ENCODE measurements at regions not wholly inside any gene's neighbourhood (a gene's known extent, or its start where the extent isn't known, plus 50 kb on each side); places are given as distances from the start of the nearest gene placed in this dataset.
"Not testable (repeated sequence)": the region's sequence is repeated elsewhere in the genome, so short reads cannot be mapped to it uniquely, and the experiment has no call there.

GRCh38 chr12:84124211-84124610 lies 788.4 kb downstream of the SLC6A15 start:
- H3K79me2 ChIP-seq (ENCODE audit: insufficient read depth, low read length): no peaks in the 10 kb centered on the region
- no peak overlapping the region for H3K27ac ChIP-seq (ENCODE audit: low read length)
- ATAC-seq (ENCODE audit: insufficient read depth, low read depth) (no peak), DNase-seq (no peak)
- no peaks in the 10 kb centered on the region for H3K4me1 ChIP-seq (ENCODE audit: insufficient read depth, low read length)
- no peak overlapping the region for H3K9ac ChIP-seq (ENCODE audit: low read depth, low read length)
- no peaks in the 10 kb centered on the region for H3K27me3 ChIP-seq (ENCODE audit: insufficient read depth, low read length, poor library complexity)
- H3K9me3 ChIP-seq (ENCODE audit: insufficient read depth, low read length, severe bottlenecking): no peaks in the 10 kb centered on the region
- no peak overlapping the region for H2AFZ ChIP-seq (ENCODE audit: low read depth, low read length)
- no peak overlapping the region for H3K4me3 ChIP-seq (ENCODE audit: low read depth in 1 of 2, low read length in 2 of 2)
- TF ChIP-seq EZH2 (IDR thresholded peaks at IDR 0.05; ENCODE audit: borderline replicate concordance, low read depth, low read length, severe bottlenecking) (no peak), CTCF (IDR thresholded peaks at IDR 0.05; ENCODE audit: borderline replicate concordance, extremely low read depth, low read length, poor library complexity, severe bottlenecking) (no peak)
- H3K36me3 ChIP-seq (ENCODE audit: insufficient read depth, low read length): no peaks in the 10 kb centered on the region
- H4K20me1 ChIP-seq (ENCODE audit: insufficient read depth, low read length): no peaks in the 10 kb centered on the region
- no peak overlapping the region for H3K4me2 ChIP-seq (ENCODE audit: insufficient read depth, low read length)

GRCh38 chr12:84117190-84117589 lies 795.4 kb downstream of the SLC6A15 start:
- no peak overlapping the region for H3K4me2 ChIP-seq (ENCODE audit: insufficient read depth, low read length)
- no peaks in the 10 kb centered on the region for H4K20me1 ChIP-seq (ENCODE audit: insufficient read depth, low read length)
- H3K4me1 ChIP-seq (ENCODE audit: insufficient read depth, low read length): no peaks in the 10 kb centered on the region
- no peaks in the 10 kb centered on the region for H3K9me3 ChIP-seq (ENCODE audit: insufficient read depth, low read length, severe bottlenecking)
- no peak overlapping the region for H3K9ac ChIP-seq (ENCODE audit: low read depth, low read length)
- no peaks in the 10 kb centered on the region for H3K36me3 ChIP-seq (ENCODE audit: insufficient read depth, low read length)
- ATAC-seq (ENCODE audit: insufficient read depth, low read depth): no peak
- no peaks in the 10 kb centered on the region for H3K79me2 ChIP-seq (ENCODE audit: insufficient read depth, low read length)
- H2AFZ ChIP-seq (ENCODE audit: low read depth, low read length): no peak overlapping the region
- DNase-seq: no peak
- TF ChIP-seq EZH2 (IDR thresholded peaks at IDR 0.05; ENCODE audit: borderline replicate concordance, low read depth, low read length, severe bottlenecking) (no peak), CTCF (IDR thresholded peaks at IDR 0.05; ENCODE audit: borderline replicate concordance, extremely low read depth, low read length, poor library complexity, severe bottlenecking) (no peak)
- no peaks in the 10 kb centered on the region for H3K27me3 ChIP-seq (ENCODE audit: insufficient read depth, low read length, poor library complexity)
- no peak overlapping the region for H3K27ac ChIP-seq (ENCODE audit: low read length)
- no peak overlapping the region for H3K4me3 ChIP-seq (ENCODE audit: low read depth in 1 of 2, low read length in 2 of 2)

- DNase-seq (no peak), ATAC-seq (ENCODE audit: insufficient read depth, low read depth) (no peak)
- no peaks in the 10 kb centered on the region for H3K27me3 ChIP-seq (ENCODE audit: insufficient read depth, low read length, poor library complexity)
- no peaks in the 10 kb centered on the region for H3K9me3 ChIP-seq (ENCODE audit: insufficient read depth, low read length, severe bottlenecking)
- no peaks in the 10 kb centered on the region for H3K36me3 ChIP-seq (ENCODE audit: insufficient read depth, low read length)
- no peak overlapping the region for H3K4me2 ChIP-seq (ENCODE audit: insufficient read depth, low read length)
- H2AFZ ChIP-seq (ENCODE audit: low read depth, low read length): no peak overlapping the region
- no peak for TF ChIP-seq EZH2 (IDR thresholded peaks at IDR 0.05; ENCODE audit: borderline replicate concordance, low read depth, low read length, severe bottlenecking)
- TF ChIP-seq CTCF (IDR thresholded peaks at IDR 0.05; ENCODE audit: borderline replicate concordance, extremely low read depth, low read length, poor library complexity, severe bottlenecking): no peak
- H4K20me1 ChIP-seq (ENCODE audit: insufficient read depth, low read length): no peaks in the 10 kb centered on the region
- H3K79me2 ChIP-seq (ENCODE audit: insufficient read depth, low read length): no peaks in the 10 kb centered on the region
- H3K4me1 ChIP-seq (ENCODE audit: insufficient read depth, low read length): no peaks in the 10 kb centered on the region
- no peak overlapping the region for H3K27ac ChIP-seq (ENCODE audit: low read length)
- H3K4me3 ChIP-seq (ENCODE audit: low read depth in 1 of 2, low read length in 2 of 2): no peak overlapping the region
- H3K9ac ChIP-seq (ENCODE audit: low read depth, low read length): no peak overlapping the region
Observed at GRCh38 chr12:84113666-84114065, 798.9 kb downstream of the SLC6A15 start.

GRCh38 chr12:84103886-84104285 lies 808.7 kb downstream of the SLC6A15 start:
- not testable (repeated sequence) for ATAC-seq (ENCODE audit: insufficient read depth, low read depth); H3K9ac ChIP-seq (ENCODE audit: low read depth, low read length); H3K27ac ChIP-seq (ENCODE audit: low read length); H4K20me1 ChIP-seq (ENCODE audit: insufficient read depth, low read length); H2AFZ ChIP-seq (ENCODE audit: low read depth, low read length); H3K4me1 ChIP-seq (ENCODE audit: insufficient read depth, low read length); H3K4me2 ChIP-seq (ENCODE audit: insufficient read depth, low read length); H3K79me2 ChIP-seq (ENCODE audit: insufficient read depth, low read length); H3K9me3 ChIP-seq (ENCODE audit: insufficient read depth, low read length, severe bottlenecking); DNase-seq; H3K4me3 ChIP-seq (ENCODE audit: low read depth in 1 of 2, low read length in 2 of 2); H3K36me3 ChIP-seq (ENCODE audit: insufficient read depth, low read length); H3K27me3 ChIP-seq (ENCODE audit: insufficient read depth, low read length, poor library complexity)

- ATAC-seq (ENCODE audit: insufficient read depth, low read depth); H3K9ac ChIP-seq (ENCODE audit: low read depth, low read length); H2AFZ ChIP-seq (ENCODE audit: low read depth, low read length); H3K27ac ChIP-seq (ENCODE audit: low read length); H4K20me1 ChIP-seq (ENCODE audit: insufficient read depth, low read length); H3K4me2 ChIP-seq (ENCODE audit: insufficient read depth, low read length); H3K9me3 ChIP-seq (ENCODE audit: insufficient read depth, low read length, severe bottlenecking); H3K27me3 ChIP-seq (ENCODE audit: insufficient read depth, low read length, poor library complexity); H3K36me3 ChIP-seq (ENCODE audit: insufficient read depth, low read length); H3K4me3 ChIP-seq (ENCODE audit: low read depth in 1 of 2, low read length in 2 of 2); DNase-seq; H3K4me1 ChIP-seq (ENCODE audit: insufficient read depth, low read length); H3K79me2 ChIP-seq (ENCODE audit: insufficient read depth, low read length): not testable (repeated sequence)
Observed at GRCh38 chr12:84101963-84102362, 810.6 kb downstream of the SLC6A15 start.

- H3K4me3 ChIP-seq (ENCODE audit: low read depth in 1 of 2, low read length in 2 of 2); H3K9me3 ChIP-seq (ENCODE audit: insufficient read depth, low read length, severe bottlenecking); H4K20me1 ChIP-seq (ENCODE audit: insufficient read depth, low read length); H3K4me1 ChIP-seq (ENCODE audit: insufficient read depth, low read length); H3K4me2 ChIP-seq (ENCODE audit: insufficient read depth, low read length); H3K36me3 ChIP-seq (ENCODE audit: insufficient read depth, low read length); H3K27me3 ChIP-seq (ENCODE audit: insufficient read depth, low read length, poor library complexity); ATAC-seq (ENCODE audit: insufficient read depth, low read depth); H3K9ac ChIP-seq (ENCODE audit: low read depth, low read length); H2AFZ ChIP-seq (ENCODE audit: low read depth, low read length); H3K27ac ChIP-seq (ENCODE audit: low read length); H3K79me2 ChIP-seq (ENCODE audit: insufficient read depth, low read length); DNase-seq: not testable (repeated sequence)
Observed at GRCh38 chr12:84099591-84099990, 813.0 kb downstream of the SLC6A15 start.

Measured in DND-41 (cell line).